ENCODE measurements at regions not wholly inside any gene's neighbourhood (a gene's known extent, or its start where the extent isn't known, plus 50 kb on each side); places are given as distances from the start of the nearest gene placed in this dataset.

DNA sequence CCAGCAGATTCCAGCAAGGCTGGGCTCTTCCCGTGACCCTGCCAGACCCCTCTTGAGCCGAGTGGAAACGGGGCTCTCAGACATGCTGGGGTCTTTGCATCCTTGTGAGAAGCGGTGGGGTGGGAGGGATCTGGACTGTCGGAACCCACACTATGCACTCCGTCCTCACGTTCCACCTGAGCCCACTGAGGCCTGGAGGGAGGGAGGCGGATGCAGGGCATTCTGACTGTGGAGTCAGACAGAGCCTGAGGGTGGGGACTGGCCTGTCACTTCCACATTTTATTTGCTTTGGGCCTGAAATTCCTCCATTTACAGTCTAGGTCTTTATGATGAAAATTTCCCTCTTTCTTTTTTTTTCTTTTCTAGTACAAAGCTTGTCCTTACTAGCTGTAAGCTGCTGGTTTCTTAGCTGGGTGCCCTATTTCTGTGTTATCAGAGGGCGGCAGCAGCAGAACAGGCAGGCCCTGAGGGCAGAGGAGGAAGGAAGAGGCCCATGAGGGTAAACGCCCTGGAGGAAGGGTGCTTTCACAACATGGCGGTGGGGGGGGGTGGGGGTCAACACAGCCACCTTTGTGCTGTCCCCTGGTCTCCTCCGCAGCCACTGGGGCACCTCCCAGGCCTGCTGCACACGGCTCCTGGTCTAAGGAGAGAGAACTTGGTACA, 373.5 kb upstream of the MYT1L start:
- in situ Hi-C loops (cut with HindIII; ENCODE audit: low sequenced_read_pairs) = no loop called here
- DNase-seq (ENCODE audit: low read depth) = no peak
- no peak overlapping the region for H3K4me3 ChIP-seq (ENCODE audit: low read depth, low read length)
- TF ChIP-seq, protein P1, sequence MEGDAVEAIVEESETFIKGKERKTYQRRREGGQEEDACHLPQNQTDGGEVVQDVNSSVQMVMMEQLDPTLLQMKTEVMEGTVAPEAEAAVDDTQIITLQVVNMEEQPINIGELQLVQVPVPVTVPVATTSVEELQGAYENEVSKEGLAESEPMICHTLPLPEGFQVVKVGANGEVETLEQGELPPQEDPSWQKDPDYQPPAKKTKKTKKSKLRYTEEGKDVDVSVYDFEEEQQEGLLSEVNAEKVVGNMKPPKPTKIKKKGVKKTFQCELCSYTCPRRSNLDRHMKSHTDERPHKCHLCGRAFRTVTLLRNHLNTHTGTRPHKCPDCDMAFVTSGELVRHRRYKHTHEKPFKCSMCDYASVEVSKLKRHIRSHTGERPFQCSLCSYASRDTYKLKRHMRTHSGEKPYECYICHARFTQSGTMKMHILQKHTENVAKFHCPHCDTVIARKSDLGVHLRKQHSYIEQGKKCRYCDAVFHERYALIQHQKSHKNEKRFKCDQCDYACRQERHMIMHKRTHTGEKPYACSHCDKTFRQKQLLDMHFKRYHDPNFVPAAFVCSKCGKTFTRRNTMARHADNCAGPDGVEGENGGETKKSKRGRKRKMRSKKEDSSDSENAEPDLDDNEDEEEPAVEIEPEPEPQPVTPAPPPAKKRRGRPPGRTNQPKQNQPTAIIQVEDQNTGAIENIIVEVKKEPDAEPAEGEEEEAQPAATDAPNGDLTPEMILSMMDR (IDR thresholded peaks at IDR 0.05; ENCODE audit: low read depth, low read length, missing control alignments) = no peak

DNA sequence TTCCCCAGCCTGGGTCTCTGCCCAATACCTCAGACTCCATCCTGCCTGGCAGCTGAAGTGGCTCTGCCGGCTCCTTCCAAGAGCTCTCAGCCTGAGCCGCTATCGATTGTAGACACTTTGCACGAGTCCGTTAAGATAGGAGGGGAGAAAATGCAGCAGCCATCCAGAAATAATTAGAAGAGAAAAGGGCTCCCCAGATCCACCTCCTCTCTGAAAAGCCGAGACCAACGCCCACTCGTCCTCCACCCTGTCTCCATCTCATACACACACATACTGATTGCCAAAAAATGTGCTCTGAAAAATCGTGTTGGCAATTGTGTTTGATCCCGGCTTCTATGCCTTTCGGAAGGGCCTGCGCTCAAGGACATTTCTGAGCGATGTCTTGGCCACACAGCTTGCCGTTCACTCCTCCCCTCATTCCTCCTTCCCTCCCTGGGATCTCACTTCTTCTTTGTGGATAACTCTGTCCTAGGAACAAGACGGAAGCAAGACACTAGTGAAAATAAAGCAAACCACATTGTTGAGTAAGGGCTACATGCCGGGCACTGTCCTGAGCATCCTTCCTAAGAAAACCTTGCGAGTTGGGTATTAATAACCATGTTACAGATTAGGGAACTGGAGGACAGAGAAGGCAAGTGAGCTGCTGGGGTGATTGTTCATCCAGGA, 372.8 kb upstream of the MYT1L start:
- no peak for DNase-seq (ENCODE audit: low read depth)
- TF ChIP-seq, protein P1 (IDR thresholded peaks at IDR 0.05; ENCODE audit: low read depth, low read length, missing control alignments) = no peak
- in situ Hi-C loops (cut with HindIII; ENCODE audit: low sequenced_read_pairs) = no loop called here
- H3K4me3 ChIP-seq (ENCODE audit: low read depth, low read length) = no peak overlapping the region

DNA sequence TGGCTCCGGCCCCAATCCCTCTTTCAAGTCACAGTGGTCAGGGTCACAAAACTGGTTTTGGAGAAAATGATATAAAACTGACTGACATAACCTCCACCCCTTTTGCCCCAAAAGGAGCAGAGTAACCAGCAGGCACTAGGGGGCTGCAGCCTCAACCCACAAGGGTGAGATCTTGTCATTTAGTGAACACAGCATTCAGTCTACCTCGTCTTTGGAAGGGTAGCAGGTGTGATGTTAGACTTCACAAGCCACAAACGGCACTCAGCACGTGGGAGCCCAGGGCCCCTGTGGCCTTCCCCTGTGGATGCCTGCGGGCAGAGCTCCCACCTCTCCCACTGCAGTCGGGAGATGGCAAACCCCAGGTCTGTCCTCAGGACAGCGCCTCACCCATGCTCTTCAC, 372.1 kb upstream of the MYT1L start:
- no peak for DNase-seq (ENCODE audit: low read depth)
- TF ChIP-seq, protein P1 (IDR thresholded peaks at IDR 0.05; ENCODE audit: low read depth, low read length, missing control alignments) = no peak
- in situ Hi-C loops (cut with HindIII; ENCODE audit: low sequenced_read_pairs) = no loop called here
- no peak overlapping the region for H3K4me3 ChIP-seq (ENCODE audit: low read depth, low read length)

DNA sequence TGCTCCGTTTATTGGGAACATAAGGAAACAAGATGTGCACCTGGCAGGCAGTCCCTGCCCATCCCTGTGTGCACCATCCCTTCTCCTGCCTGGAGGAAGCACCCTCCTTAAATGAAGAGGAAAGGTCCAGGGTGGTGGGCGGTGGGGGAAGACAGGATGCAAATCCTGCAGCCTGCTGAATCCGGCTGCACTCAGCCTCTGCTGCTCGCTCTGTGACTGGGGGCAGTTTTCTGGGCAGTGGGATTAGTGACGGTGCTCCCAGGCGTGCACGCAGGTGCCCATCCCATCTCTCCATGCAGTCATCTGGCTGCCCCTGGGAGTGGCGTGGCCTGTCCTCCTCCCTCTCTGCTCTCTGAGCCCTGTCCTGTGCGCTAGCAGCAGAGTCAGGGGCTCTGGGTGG, 371.3 kb upstream of the MYT1L start:
- no peak for DNase-seq (ENCODE audit: low read depth)
- TF ChIP-seq, protein P1 (IDR thresholded peaks at IDR 0.05; ENCODE audit: low read depth, low read length, missing control alignments) = no peak
- H3K4me3 ChIP-seq (ENCODE audit: low read depth, low read length) = no peak overlapping the region
- in situ Hi-C loops (cut with HindIII; ENCODE audit: low sequenced_read_pairs) = no loop called here

DNA sequence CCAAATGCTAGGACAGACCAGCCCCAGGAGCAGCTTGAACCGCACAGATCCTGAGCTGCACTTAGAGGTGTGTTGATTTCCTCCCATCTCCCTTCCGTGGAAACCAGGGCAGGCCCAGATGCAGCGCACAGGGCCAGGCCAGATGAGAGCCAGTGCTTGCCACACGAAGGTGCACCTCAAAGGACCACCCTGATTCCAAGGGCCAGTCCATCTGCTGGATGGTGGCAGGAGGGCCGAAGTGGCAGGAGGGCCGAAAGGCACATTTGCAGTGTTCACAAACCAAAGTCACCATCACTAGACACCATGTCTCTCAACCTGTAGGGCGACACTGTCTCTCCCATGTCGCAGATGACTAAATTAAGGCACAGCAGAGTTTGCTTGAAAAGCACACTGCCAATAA, 370.7 kb upstream of the MYT1L start:
- DNase-seq (ENCODE audit: low read depth) = no peak
- in situ Hi-C loops (cut with HindIII; ENCODE audit: low sequenced_read_pairs) = no loop called here
- H3K4me3 ChIP-seq (ENCODE audit: low read depth, low read length) = no peak overlapping the region
- TF ChIP-seq, protein P1 (IDR thresholded peaks at IDR 0.05; ENCODE audit: low read depth, low read length, missing control alignments) = no peak

DNA sequence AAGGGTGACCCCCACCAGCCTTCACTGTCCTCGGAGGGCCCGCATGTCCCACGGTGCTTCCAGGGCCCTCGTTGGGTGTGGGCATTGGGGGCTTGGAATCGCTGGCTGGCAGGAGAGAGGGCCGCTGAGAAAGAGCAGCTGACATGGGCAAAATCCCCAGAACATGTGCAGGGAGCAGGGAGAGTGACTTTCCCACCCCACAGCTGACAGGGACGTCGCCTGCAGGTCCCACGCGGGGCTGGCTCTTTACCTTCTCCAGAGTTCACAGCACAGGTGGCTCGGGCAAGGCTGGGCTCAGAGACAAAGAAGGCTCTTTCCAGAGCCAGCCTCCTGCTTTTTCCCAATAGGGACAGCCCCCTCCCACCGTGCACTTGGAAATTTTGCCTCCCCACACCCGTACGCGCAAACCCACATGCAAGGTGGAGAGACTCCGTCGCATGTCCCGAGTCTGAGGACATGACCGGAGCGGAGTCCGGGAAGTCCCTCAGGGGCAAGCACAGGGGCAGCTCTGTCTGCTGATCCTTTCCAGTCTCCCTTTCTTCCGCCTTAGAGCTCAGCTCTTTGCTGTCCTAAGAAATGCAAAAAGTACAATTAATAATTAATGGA, 370.2 kb upstream of the MYT1L start:
- in situ Hi-C loops (cut with HindIII; ENCODE audit: low sequenced_read_pairs) = no loop called here
- no peak overlapping the region for H3K4me3 ChIP-seq (ENCODE audit: low read depth, low read length)
- TF ChIP-seq, protein P1 (IDR thresholded peaks at IDR 0.05; ENCODE audit: low read depth, low read length, missing control alignments) = no peak
- no peak for DNase-seq (ENCODE audit: low read depth)

Data from astrocyte of the cerebellum (primary cell).